HL-60 (cell line): ENCODE measurements at regions not wholly inside any gene's neighbourhood (a gene's known extent, or its start where the extent isn't known, plus 50 kb on each side); places are given as distances from the start of the nearest gene placed in this dataset.

Experiments
- CTCF ChIP-seq: IDR thresholded peaks from one replicate; pipeline ENCODE4 v1.5.1; 2011; ENCODE audit warnings: low read length, control low read depth, inconsistent platforms; ENCODE audit not compliant: insufficient read depth
- POLR2AphosphoS5 ChIP-seq: IDR thresholded peaks from 2 replicates; pipeline ENCODE4 v1.6.1; 2012; ENCODE audit warnings: low read depth
- TF ChIP-seq, protein P1 (sequence below): IDR thresholded peaks from 2 replicates; pipeline ENCODE4 v1.6.1; 2012; ENCODE audit warnings: low read depth; ENCODE audit not compliant: insufficient replicate concordance

DNA sequence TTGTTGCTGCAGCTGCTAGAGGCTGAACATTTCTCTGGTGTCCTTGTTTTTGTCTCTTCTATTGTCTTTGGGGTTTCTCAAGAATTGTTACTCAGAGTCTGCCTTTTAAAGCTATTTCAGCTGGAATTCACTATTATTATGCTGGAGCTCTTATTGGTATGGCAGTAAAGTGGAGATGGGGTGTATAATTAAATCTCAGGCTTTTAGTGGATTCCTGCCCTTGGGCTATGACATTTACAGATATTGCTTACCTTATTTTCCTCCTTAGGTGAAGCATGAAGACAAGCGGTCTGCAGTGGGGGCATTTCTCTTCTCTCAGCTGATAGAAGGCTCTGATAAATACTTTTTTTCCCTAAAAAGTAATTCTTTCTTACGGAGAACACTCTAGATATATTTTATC is 1656.6 kb upstream of the IGFBP7 start:
- TF ChIP-seq CTCF, result no peak
- TF ChIP-seq, protein P1, sequence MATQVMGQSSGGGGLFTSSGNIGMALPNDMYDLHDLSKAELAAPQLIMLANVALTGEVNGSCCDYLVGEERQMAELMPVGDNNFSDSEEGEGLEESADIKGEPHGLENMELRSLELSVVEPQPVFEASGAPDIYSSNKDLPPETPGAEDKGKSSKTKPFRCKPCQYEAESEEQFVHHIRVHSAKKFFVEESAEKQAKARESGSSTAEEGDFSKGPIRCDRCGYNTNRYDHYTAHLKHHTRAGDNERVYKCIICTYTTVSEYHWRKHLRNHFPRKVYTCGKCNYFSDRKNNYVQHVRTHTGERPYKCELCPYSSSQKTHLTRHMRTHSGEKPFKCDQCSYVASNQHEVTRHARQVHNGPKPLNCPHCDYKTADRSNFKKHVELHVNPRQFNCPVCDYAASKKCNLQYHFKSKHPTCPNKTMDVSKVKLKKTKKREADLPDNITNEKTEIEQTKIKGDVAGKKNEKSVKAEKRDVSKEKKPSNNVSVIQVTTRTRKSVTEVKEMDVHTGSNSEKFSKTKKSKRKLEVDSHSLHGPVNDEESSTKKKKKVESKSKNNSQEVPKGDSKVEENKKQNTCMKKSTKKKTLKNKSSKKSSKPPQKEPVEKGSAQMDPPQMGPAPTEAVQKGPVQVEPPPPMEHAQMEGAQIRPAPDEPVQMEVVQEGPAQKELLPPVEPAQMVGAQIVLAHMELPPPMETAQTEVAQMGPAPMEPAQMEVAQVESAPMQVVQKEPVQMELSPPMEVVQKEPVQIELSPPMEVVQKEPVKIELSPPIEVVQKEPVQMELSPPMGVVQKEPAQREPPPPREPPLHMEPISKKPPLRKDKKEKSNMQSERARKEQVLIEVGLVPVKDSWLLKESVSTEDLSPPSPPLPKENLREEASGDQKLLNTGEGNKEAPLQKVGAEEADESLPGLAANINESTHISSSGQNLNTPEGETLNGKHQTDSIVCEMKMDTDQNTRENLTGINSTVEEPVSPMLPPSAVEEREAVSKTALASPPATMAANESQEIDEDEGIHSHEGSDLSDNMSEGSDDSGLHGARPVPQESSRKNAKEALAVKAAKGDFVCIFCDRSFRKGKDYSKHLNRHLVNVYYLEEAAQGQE, result no peak
- TF ChIP-seq POLR2AphosphoS5, result no peak
